LNCaP clone FGC (cell line): ENCODE measurements at regions not wholly inside any gene's neighbourhood (a gene's known extent, or its start where the extent isn't known, plus 50 kb on each side); places are given as distances from the start of the nearest gene placed in this dataset.

ENCODE experiments used
- DNase-seq: peaks from one replicate; pipeline ENCODE4 v3.0.0-alpha.2; 2011; ENCODE audit warnings: low read depth
- H3K4me3 ChIP-seq: 2 replicates; pipeline ENCODE4 v1.5.1; 2011; ENCODE audit warnings: mild to moderate bottlenecking, low read depth, low read length, control low read depth
- TF ChIP-seq, protein P1 (sequence below): IDR thresholded peaks from 2 replicates; pipeline ENCODE4 v1.5.1; 2012; ENCODE audit warnings: mild to moderate bottlenecking; ENCODE audit not compliant: control insufficient read depth, insufficient read depth; ENCODE audit errors: extremely low read depth

DNA sequence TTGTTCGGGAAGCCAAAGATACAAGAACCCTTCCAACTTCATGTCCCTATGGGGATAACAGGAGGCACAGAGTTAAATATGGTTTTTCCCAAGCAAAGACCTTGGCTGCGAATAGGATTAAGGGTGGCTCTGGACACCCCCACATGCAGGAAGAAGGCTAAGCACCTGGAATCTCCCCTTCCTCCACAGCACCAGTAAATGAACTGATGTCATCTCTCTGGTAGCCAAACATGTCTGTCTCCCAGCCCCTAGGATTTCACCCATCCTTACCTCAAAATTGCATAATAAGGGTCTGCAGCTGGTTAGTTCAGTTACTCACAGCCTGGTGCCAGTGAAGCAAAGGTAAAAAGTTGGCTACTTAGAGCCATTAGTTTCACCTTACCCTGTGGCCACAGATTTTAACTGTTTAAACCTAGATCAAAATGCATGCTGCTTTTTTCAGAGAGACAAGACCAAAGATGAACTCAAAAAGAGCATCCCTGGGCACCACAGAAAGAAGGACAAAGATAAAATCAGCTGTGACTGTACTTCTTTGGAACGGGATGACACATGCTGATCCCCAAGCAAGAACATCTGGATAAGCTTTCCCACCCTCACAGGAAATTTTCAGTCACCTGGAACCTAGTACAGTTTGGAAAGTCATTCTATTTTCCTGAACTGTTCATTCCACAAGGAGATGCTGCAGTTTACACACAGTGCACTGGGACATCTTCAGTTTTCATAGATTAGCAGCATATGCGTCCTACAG is 77.2 kb upstream of the AKIP1 start:
- TF ChIP-seq, protein P1, sequence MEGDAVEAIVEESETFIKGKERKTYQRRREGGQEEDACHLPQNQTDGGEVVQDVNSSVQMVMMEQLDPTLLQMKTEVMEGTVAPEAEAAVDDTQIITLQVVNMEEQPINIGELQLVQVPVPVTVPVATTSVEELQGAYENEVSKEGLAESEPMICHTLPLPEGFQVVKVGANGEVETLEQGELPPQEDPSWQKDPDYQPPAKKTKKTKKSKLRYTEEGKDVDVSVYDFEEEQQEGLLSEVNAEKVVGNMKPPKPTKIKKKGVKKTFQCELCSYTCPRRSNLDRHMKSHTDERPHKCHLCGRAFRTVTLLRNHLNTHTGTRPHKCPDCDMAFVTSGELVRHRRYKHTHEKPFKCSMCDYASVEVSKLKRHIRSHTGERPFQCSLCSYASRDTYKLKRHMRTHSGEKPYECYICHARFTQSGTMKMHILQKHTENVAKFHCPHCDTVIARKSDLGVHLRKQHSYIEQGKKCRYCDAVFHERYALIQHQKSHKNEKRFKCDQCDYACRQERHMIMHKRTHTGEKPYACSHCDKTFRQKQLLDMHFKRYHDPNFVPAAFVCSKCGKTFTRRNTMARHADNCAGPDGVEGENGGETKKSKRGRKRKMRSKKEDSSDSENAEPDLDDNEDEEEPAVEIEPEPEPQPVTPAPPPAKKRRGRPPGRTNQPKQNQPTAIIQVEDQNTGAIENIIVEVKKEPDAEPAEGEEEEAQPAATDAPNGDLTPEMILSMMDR: no peak
- no peak overlapping the region for H3K4me3 ChIP-seq
- no peak for DNase-seq

DNA sequence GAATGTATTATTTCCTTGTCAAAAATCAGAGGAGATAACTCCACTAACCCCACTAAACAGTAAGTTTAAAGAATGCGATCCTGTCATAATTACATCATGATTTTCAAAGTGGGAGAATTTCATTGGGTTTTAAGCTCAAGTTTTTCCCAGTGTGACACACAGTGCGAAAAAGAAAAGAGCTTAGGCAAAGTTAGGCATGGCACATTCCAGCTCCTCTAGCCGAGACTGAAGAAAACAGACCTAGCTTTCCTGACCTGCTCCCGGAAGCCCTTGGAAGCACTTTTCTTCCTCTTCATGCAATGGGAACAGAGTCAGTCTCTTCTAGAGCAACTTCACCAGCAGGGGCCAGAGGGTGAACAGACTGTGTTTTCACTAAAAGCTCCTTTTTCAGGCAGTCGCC is 76.6 kb upstream of the AKIP1 start:
- TF ChIP-seq, protein P1: no peak
- DNase-seq: no peak
- no peak overlapping the region for H3K4me3 ChIP-seq

DNA sequence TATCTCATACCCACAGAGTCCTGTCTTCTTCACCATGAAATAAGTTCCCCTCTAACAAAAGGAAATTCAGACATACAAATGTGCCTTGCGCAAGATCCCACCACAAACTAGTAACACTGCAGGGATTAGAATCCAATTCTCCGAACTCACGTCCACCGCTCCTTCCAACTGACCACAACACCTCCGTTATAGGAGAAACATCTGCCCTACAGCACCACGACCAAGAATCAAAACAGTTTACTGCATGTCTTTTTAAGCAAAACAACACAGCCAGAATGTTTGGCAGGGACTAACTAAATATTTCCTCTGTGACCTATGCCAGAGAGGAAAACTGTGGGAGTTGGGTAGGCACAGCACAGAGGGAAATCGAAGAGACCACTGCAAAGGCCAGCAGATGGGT is 72.7 kb upstream of the AKIP1 start:
- no peak overlapping the region for H3K4me3 ChIP-seq
- TF ChIP-seq, protein P1: no peak
- DNase-seq: no peak

DNA sequence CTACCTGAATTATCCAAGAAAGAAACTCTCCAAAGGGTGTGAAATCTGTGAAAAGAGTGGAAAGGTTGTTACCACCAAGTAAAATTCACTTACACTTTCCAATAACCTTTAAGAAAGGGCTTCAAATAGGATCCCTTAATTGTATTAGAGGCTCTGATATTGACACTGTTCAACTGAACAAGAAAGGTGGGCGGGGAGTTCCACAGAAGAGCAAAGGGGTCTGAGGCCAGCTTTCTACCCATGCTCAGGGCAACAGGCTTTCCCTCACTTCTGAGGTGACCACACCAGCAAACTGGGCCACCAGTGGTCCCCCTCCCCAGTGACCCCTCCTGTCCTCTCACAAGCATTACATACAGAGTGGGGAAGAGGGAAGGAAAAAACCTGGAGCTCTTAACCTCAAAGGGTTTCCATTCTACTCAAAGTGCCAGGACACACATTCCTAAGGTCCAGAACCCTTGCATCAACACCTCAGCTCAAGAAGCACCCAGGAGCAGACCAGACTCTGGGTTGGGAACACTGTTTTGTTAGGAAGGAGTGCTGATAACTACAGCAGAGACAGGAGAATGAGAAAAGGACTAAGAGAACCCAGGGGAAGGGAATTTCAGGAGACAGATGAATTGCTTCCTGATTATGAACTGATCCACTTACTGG is 71.6 kb upstream of the AKIP1 start:
- DNase-seq: no peak
- TF ChIP-seq, protein P1: no peak

DNA sequence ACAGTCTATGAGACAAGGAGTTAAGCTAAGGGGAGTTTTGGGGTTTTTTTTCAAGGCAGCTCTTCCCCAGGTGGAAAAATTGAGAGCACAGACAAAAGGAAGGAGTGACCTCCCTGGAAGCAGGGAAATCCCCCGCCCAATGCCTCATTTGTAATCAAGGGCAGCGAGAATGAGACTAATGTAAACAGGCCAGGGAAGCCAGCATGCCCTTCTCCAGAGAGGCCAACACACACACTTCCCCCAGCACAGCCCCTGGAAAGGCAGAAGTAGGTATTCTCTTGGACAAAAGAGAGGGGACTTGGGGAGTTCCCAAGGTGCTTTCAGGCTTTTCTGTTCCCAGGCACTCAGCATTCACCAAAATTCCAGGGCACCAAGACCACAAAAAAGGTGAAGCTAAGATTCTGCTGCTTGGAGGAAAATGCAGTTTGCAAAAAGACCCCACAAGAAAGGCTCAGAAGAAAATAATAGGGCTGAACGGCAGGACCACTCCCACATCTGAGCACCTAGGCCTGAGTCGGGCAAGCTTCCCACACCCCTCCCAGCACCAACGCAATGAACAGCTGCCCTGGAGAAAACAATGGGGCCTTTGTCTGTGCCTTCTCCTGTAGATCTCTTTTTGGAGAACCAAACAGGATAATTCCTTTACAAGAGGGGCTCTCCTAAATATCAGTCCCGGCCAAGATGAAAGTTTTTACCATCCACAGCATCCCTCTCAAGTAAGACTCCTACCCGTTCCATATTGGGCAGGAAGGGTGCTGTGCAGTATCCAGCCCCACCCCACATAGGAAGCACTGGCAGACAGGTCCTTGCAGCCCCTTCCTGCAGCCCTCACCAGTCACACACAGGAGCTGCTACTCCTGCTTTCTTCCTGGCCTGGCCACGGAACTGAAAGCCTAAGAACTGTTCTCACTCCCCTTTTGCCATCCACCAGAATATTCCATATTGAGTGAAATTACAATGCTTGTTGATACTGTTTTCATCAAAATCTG is 70.7 kb upstream of the AKIP1 start:
- H3K4me3 ChIP-seq: no peak overlapping the region
- TF ChIP-seq, protein P1: no peak
- DNase-seq: no peak

More for the DNA sequence above, 71.6 kb upstream of the AKIP1 start:
- no peak overlapping the region for H3K4me3 ChIP-seq

DNA sequence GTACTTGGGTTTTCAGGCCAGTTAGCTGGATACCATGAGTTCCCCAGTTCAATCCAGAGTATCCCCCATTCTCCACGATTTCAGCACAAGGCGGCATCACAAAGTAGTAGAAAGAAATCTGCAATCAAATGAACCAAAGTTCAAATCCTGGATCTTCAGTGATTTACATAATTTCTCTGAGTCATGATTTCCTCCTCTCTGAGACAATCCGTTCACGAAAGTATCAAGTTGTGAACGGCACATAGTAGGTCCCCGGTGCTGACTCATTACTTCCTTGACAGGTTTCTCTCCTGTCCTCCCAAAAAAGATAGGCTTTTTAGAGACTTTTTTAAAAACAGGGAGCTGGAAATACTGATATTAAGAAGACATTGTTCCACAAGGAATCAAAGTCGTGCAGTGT is 69.1 kb upstream of the AKIP1 start:
- TF ChIP-seq, protein P1: no peak
- H3K4me3 ChIP-seq: no peak overlapping the region
- DNase-seq: no peak
